Gastrocnemius medialis (tissue), 4 donors: ENCODE measurements at regions not wholly inside any gene's neighbourhood (a gene's known extent, or its start where the extent isn't known, plus 50 kb on each side); places are given as distances from the start of the nearest gene placed in this dataset.

Experiments
- POLR2A ChIP-seq, 2 donors: fragments of 450-650 bp; IDR thresholded peaks; one replicate each; pipeline ENCODE4 v1.6.1; 2017; ENCODE audit warnings: antibody characterized with exemption in 2 of 2, mild to moderate bottlenecking in 2 of 2, moderate library complexity in 2 of 2
- TF ChIP-seq, protein P1 (sequence below), 5 experiments: fragments of 450-650 bp in 3 of 5; fragments of 200-600 bp in 2 of 5; sonication (generic) in 2 of 5; IDR thresholded peaks in 4 of 5; conservative IDR thresholded peaks in 1 of 5; 1 replicate in 4 of 5; 2 replicates in 1 of 5; pipeline ENCODE4 v1.5.1; 2016 to 2019; ENCODE audit warnings: antibody characterized with exemption in 5 of 5, mild to moderate bottlenecking in 3 of 5, moderate library complexity in 3 of 5

DNA sequence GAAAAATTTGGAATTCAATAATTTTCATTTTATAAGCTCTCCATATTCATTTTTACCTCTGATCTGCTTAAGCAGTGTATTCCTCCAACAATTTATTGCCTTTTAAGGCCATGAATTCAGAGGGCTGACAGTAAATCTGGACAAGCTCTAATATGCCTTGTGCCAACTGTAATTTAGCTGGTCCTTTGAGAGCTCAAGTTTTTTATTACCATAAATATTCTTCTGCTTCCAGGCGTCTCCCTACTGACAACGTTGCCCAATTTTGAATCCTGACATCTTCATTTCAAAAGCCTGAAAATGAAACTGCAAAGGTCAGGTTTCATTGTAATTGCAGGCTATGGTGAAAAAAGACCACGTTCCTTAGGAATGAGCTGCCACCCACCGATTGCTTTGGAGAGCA is 95.8 kb upstream of the GEMIN8 start:
- TF ChIP-seq, protein P1, sequence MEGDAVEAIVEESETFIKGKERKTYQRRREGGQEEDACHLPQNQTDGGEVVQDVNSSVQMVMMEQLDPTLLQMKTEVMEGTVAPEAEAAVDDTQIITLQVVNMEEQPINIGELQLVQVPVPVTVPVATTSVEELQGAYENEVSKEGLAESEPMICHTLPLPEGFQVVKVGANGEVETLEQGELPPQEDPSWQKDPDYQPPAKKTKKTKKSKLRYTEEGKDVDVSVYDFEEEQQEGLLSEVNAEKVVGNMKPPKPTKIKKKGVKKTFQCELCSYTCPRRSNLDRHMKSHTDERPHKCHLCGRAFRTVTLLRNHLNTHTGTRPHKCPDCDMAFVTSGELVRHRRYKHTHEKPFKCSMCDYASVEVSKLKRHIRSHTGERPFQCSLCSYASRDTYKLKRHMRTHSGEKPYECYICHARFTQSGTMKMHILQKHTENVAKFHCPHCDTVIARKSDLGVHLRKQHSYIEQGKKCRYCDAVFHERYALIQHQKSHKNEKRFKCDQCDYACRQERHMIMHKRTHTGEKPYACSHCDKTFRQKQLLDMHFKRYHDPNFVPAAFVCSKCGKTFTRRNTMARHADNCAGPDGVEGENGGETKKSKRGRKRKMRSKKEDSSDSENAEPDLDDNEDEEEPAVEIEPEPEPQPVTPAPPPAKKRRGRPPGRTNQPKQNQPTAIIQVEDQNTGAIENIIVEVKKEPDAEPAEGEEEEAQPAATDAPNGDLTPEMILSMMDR (IDR thresholded peaks at IDR 0.05 in 4 of 5, conservative IDR thresholded peaks at IDR 0.05 in 1 of 5), result no peak
- no peak for TF ChIP-seq POLR2A (IDR thresholded peaks at IDR 0.05)
